ENCODE measurements at regions not wholly inside any gene's neighbourhood (a gene's known extent, or its start where the extent isn't known, plus 50 kb on each side); places are given as distances from the start of the nearest gene placed in this dataset.

DNA sequence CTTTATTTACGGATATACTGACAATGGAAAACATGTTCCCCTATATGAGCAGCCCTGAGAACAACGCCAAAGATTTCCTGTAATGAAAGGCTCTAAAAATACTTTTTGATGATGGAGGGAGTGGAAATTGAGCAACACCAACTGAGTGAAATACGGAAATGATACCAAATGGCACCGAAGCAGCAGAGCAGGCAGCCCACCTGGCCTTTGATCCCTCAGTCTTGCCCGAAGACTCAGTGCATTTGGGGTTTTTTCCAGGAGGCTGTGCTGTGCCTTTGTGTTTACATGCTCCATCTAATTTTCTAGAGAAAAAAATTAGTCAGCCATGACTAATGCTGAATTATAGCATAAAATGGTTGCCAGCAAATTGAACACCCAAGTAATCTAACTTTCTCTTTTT lies 169.9 kb upstream of the RBPJ start:
- no peaks in the 10 kb centered on the region for H3K9me3 ChIP-seq (ENCODE audit: control insufficient read depth, insufficient read depth, low read depth, low read length)
- ChIA-PET CTCF (no interaction called here), POLR2A (no interaction called here)
- no TSS peak for BruUV-seq (replicated peaks)
- TF ChIP-seq, protein P1, sequence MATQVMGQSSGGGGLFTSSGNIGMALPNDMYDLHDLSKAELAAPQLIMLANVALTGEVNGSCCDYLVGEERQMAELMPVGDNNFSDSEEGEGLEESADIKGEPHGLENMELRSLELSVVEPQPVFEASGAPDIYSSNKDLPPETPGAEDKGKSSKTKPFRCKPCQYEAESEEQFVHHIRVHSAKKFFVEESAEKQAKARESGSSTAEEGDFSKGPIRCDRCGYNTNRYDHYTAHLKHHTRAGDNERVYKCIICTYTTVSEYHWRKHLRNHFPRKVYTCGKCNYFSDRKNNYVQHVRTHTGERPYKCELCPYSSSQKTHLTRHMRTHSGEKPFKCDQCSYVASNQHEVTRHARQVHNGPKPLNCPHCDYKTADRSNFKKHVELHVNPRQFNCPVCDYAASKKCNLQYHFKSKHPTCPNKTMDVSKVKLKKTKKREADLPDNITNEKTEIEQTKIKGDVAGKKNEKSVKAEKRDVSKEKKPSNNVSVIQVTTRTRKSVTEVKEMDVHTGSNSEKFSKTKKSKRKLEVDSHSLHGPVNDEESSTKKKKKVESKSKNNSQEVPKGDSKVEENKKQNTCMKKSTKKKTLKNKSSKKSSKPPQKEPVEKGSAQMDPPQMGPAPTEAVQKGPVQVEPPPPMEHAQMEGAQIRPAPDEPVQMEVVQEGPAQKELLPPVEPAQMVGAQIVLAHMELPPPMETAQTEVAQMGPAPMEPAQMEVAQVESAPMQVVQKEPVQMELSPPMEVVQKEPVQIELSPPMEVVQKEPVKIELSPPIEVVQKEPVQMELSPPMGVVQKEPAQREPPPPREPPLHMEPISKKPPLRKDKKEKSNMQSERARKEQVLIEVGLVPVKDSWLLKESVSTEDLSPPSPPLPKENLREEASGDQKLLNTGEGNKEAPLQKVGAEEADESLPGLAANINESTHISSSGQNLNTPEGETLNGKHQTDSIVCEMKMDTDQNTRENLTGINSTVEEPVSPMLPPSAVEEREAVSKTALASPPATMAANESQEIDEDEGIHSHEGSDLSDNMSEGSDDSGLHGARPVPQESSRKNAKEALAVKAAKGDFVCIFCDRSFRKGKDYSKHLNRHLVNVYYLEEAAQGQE (IDR thresholded peaks at IDR 0.05; ENCODE audit: insufficient read depth in 1 of 2, low read depth in 2 of 2, low read length in 1 of 2), result no peak
- TF ChIP-seq POLR2AphosphoS5 (IDR thresholded peaks at IDR 0.05; ENCODE audit: low read depth, low read length), result no peak
- TF ChIP-seq, protein P2, sequence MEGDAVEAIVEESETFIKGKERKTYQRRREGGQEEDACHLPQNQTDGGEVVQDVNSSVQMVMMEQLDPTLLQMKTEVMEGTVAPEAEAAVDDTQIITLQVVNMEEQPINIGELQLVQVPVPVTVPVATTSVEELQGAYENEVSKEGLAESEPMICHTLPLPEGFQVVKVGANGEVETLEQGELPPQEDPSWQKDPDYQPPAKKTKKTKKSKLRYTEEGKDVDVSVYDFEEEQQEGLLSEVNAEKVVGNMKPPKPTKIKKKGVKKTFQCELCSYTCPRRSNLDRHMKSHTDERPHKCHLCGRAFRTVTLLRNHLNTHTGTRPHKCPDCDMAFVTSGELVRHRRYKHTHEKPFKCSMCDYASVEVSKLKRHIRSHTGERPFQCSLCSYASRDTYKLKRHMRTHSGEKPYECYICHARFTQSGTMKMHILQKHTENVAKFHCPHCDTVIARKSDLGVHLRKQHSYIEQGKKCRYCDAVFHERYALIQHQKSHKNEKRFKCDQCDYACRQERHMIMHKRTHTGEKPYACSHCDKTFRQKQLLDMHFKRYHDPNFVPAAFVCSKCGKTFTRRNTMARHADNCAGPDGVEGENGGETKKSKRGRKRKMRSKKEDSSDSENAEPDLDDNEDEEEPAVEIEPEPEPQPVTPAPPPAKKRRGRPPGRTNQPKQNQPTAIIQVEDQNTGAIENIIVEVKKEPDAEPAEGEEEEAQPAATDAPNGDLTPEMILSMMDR (IDR thresholded peaks at IDR 0.05), result no peak
- TF ChIP-seq SIN3A (IDR thresholded peaks at IDR 0.05; ENCODE audit: borderline replicate concordance, insufficient read depth, low read depth, low read length), result no peak
- no peak for TF ChIP-seq TCF7L2 (IDR thresholded peaks at IDR 0.05; ENCODE audit: low read depth, low read length)
- H3K4me3 ChIP-seq (ENCODE audit: low read depth in 2 of 2, low read length in 2 of 2), result no peak overlapping the region
- DNase-seq (ENCODE audit: low read depth, low spot score), result no peak
- no peak for ATAC-seq
- H3K4me1 ChIP-seq (ENCODE audit: control insufficient read depth, insufficient read depth, low read length), result no peaks in the 10 kb centered on the region
- in situ Hi-C loops (cut with HindIII; ENCODE audit: low pct_unique_long_range_greater_than_20kb, low sequenced_read_pairs) (no loop called here), intact Hi-C loops (cut with micrococcal nuclease; ENCODE audit: unreplicated experiment) (no loop called here)
- H3K36me3 ChIP-seq (ENCODE audit: control insufficient read depth, insufficient read depth, low read length), result no peaks in the 10 kb centered on the region
- no peaks in the 10 kb centered on the region for H3K27me3 ChIP-seq (ENCODE audit: control insufficient read depth, insufficient read depth, low read length)
- H3K27ac ChIP-seq (ENCODE audit: low read length), result no peak overlapping the region

DNA sequence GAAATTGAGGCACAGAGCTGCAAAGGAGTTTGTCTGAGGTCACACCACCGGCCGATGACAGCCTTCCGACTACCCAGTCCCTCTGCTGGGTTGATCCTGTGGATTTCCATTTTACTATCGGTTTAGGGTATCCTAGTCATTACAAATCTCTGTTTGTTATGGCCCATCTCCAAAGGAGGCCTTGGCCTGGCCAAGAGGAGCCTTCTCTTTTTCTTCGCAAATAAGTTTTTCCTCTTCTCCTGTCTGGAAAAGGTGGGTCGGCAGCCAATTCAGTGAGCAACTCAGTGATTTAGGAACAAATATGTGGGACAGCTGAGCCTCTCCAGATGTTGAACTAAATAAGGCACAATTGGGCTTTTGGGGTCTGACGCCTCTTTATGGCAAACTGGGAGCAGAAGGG lies 169.2 kb upstream of the RBPJ start:
- TF ChIP-seq POLR2AphosphoS5 (IDR thresholded peaks at IDR 0.05; ENCODE audit: low read depth, low read length), result no peak
- no peak for TF ChIP-seq SIN3A (IDR thresholded peaks at IDR 0.05; ENCODE audit: borderline replicate concordance, insufficient read depth, low read depth, low read length)
- TF ChIP-seq, protein P2 (IDR thresholded peaks at IDR 0.05), result no peak
- TF ChIP-seq TCF7L2 (IDR thresholded peaks at IDR 0.05; ENCODE audit: low read depth, low read length), result no peak
- TF ChIP-seq, protein P1 (IDR thresholded peaks at IDR 0.05; ENCODE audit: insufficient read depth in 1 of 2, low read depth in 2 of 2, low read length in 1 of 2), result no peak
- Histone ChIP-seq H3K27me3 (ENCODE audit: control insufficient read depth, insufficient read depth, low read length) (no peaks in the 10 kb centered on the region), H3K36me3 (ENCODE audit: control insufficient read depth, insufficient read depth, low read length) (no peaks in the 10 kb centered on the region), H3K4me3 (ENCODE audit: low read depth in 2 of 2, low read length in 2 of 2) (no peak overlapping the region), H3K27ac (ENCODE audit: low read length) (no peak overlapping the region), H3K4me1 (ENCODE audit: control insufficient read depth, insufficient read depth, low read length) (no peaks in the 10 kb centered on the region), H3K9me3 (ENCODE audit: control insufficient read depth, insufficient read depth, low read depth, low read length) (no peaks in the 10 kb centered on the region)
- in situ Hi-C loops (cut with HindIII; ENCODE audit: low pct_unique_long_range_greater_than_20kb, low sequenced_read_pairs), result no loop called here
- ChIA-PET POLR2A (no interaction called here), CTCF (no interaction called here)
- BruUV-seq (replicated peaks), result no TSS peak
- ATAC-seq (no peak), DNase-seq (ENCODE audit: low read depth, low spot score) (no peak)
- intact Hi-C loops (cut with micrococcal nuclease; ENCODE audit: unreplicated experiment), result no loop called here

Measured in Panc1 (cell line).